HG03521 (cell line): ENCODE measurements at regions not wholly inside any gene's neighbourhood (a gene's known extent, or its start where the extent isn't known, plus 50 kb on each side); places are given as distances from the start of the nearest gene placed in this dataset.

ENCODE experiments used
- ATAC-seq: cut with Tn5 transposase; IDR thresholded peaks from one replicate; pipeline ENCODE4 v1.9.1; 2021; ENCODE audit warnings: mild to moderate bottlenecking, moderate library complexity; ENCODE audit not compliant: unreplicated experiment

GRCh38 chr22:48361099-48361639, 1466.5 kb downstream of the BRD1 start:
- no peak for ATAC-seq

GRCh38 chr22:48359613-48359965, 1468.1 kb downstream of the BRD1 start:
- ATAC-seq: no peak

GRCh38 chr22:48358886-48359612, 1468.6 kb downstream of the BRD1 start:
- ATAC-seq: no peak

- ATAC-seq: no peak
These were observed 1469.7 kb downstream of the BRD1 start for GRCh38 chr22:48357961-48358360.

- no peak for ATAC-seq
These were observed 1470.5 kb downstream of the BRD1 start for GRCh38 chr22:48357196-48357595.

GRCh38 chr22:48356731-48357130, 1470.9 kb downstream of the BRD1 start:
- no peak for ATAC-seq

GRCh38 chr22:48354096-48354495, 1473.6 kb downstream of the BRD1 start:
- no peak for ATAC-seq

- ATAC-seq: no peak
These were observed 1474.3 kb downstream of the BRD1 start for GRCh38 chr22:48353116-48353947.

- ATAC-seq: no peak
These were observed 1475.4 kb downstream of the BRD1 start for GRCh38 chr22:48352086-48352911.

- ATAC-seq: no peak
These were observed 1476.1 kb downstream of the BRD1 start for GRCh38 chr22:48351376-48352085.

GRCh38 chr22:48350456-48350855, 1477.2 kb downstream of the BRD1 start:
- no peak for ATAC-seq

- ATAC-seq: no peak
These were observed 1478.8 kb downstream of the BRD1 start for GRCh38 chr22:48348855-48349254.

- ATAC-seq: no peak
These were observed 1480.4 kb downstream of the BRD1 start for GRCh38 chr22:48347311-48347710.

- ATAC-seq: no peak
These were observed 1480.8 kb downstream of the BRD1 start for GRCh38 chr22:48346911-48347310.

GRCh38 chr22:48346311-48346710, 1481.4 kb downstream of the BRD1 start:
- ATAC-seq: no peak

GRCh38 chr22:48345631-48346030, 1482.0 kb downstream of the BRD1 start:
- no peak for ATAC-seq

- ATAC-seq: no peak
These were observed 1484.2 kb downstream of the BRD1 start for GRCh38 chr22:48343461-48343860.

GRCh38 chr22:48342732-48343131, 1484.9 kb downstream of the BRD1 start:
- no peak for ATAC-seq

GRCh38 chr22:48342016-48342415, 1485.7 kb downstream of the BRD1 start:
- ATAC-seq: no peak
